ENCODE measurements at regions not wholly inside any gene's neighbourhood (a gene's known extent, or its start where the extent isn't known, plus 50 kb on each side); places are given as distances from the start of the nearest gene placed in this dataset.

DNA sequence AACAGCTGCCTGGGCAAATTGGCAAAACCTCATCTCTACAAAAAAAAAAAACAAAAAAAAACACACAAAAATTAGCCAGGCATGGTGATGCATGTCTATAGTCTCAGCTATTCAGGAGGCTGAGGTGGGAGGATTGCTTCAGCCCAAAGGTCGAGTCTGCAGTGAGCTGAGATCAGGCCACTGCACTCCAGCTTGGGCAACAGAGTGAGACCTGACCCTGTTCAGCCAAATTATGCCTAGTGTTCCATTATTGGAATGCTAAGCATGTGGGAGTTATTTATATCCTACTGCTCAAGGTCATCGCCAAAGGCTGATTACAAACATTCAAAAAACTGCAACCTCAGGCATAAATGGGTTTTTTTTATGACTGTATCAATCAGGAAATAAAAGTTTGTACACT lies 1251.0 kb upstream of the PCDH9 start:
- H3K27ac Mint-ChIP-seq (ENCODE audit: low read depth), result no peak overlapping the region
- no peaks in the 10 kb centered on the region for H3K4me1 Mint-ChIP-seq
- no peaks in the 10 kb centered on the region for H3K36me3 Mint-ChIP-seq (ENCODE audit: insufficient read depth)
- DNase-seq (ENCODE audit: low spot score in 2 of 2) (no peak), ATAC-seq (replicated peaks; ENCODE audit: extremely low read depth, poor library complexity, severe bottlenecking) (no peak)
- H3K4me3 Mint-ChIP-seq, result no peak overlapping the region
- no peaks in the 10 kb centered on the region for H3K27me3 Mint-ChIP-seq
- peaks cover 21% of the 10 kb centered on the region for H3K9me3 Mint-ChIP-seq

DNA sequence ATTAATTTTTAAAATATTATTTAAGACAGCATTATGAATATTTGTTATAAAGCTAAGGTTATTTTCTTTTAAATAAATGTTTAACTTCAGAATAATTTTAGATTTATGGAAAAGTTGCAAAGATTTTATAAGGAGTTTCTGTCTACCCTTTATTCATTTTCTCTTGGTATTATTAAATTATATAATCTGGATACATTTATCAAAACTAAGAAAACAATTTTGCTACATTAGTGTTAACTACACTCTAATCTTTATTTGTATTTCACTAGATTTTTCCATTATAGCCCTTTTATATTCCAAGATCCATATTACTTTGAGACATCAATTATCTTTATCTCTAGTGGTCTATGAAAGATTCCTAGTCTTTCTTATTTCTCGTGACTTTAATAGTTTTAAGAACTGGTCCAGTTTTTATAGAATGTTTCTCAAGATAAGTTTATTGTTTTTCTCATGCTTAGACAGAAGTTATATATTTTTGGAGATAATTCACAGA lies 1243.7 kb upstream of the PCDH9 start:
- Mint-ChIP-seq H3K36me3 (ENCODE audit: insufficient read depth) (no peaks in the 10 kb centered on the region), H3K9me3 (peaks cover 5% of the 10 kb centered on the region), H3K27ac (ENCODE audit: low read depth) (no peak overlapping the region), H3K4me1 (no peaks in the 10 kb centered on the region), H3K27me3 (no peaks in the 10 kb centered on the region), H3K4me3 (no peak overlapping the region)
- DNase-seq (ENCODE audit: low spot score in 2 of 2), result no peak
- no peak for ATAC-seq (replicated peaks; ENCODE audit: extremely low read depth, poor library complexity, severe bottlenecking)

DNA sequence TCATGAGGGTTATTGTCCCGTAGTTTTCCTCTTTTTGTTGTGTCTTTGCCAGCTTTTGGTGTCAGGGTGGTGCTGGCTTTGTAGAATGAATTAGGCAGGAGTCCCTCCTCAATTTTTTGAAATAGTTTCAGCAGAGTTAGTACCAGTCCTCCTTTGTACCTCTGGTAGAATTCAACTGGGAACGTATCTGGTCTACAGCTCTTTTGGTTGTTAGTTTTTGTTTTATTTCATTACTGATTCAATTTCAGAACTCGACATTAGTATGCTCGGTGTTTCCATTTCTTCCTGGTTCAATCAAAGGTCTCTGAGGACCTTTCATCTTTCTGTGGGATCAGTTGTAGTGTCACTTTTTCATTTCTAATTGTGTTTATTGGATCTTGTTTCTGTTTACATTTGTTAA lies 1237.0 kb upstream of the PCDH9 start:
- Mint-ChIP-seq H3K4me3 (no peak overlapping the region), H3K4me1 (no peaks in the 10 kb centered on the region), H3K27me3 (no peaks in the 10 kb centered on the region), H3K36me3 (ENCODE audit: insufficient read depth) (no peaks in the 10 kb centered on the region), H3K9me3 (peaks cover 31% of the 10 kb centered on the region), H3K27ac (ENCODE audit: low read depth) (no peak overlapping the region)
- DNase-seq (ENCODE audit: low spot score in 2 of 2) (no peak), ATAC-seq (replicated peaks; ENCODE audit: extremely low read depth, poor library complexity, severe bottlenecking) (no peak)

DNA sequence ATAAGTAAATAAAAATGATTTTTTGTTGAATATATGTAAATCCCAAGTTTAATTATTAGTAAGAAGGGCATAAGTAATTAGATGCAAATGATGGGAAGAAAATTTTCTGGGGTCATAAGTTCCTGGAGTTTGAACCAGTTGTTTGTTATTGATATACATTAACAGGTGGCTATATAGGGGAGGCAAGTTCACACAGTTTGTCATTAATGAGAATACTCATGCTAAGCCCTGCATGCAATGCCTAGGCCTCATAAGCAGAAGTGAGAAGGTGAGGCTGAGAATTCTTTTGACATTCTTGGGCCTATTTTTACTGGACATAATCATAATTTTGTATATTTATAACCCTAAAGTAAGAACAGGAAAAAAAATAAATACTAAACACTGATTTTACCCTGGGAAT lies 1210.7 kb upstream of the PCDH9 start:
- H3K27ac Mint-ChIP-seq (ENCODE audit: low read depth), result no peak overlapping the region
- H3K4me1 Mint-ChIP-seq, result no peaks in the 10 kb centered on the region
- no peaks in the 10 kb centered on the region for H3K36me3 Mint-ChIP-seq (ENCODE audit: insufficient read depth)
- DNase-seq (ENCODE audit: low spot score in 2 of 2), result no peak
- no peaks in the 10 kb centered on the region for H3K27me3 Mint-ChIP-seq
- peaks cover 6% of the 10 kb centered on the region for H3K9me3 Mint-ChIP-seq
- ATAC-seq (replicated peaks; ENCODE audit: extremely low read depth, poor library complexity, severe bottlenecking), result no peak
- no peak overlapping the region for H3K4me3 Mint-ChIP-seq

DNA sequence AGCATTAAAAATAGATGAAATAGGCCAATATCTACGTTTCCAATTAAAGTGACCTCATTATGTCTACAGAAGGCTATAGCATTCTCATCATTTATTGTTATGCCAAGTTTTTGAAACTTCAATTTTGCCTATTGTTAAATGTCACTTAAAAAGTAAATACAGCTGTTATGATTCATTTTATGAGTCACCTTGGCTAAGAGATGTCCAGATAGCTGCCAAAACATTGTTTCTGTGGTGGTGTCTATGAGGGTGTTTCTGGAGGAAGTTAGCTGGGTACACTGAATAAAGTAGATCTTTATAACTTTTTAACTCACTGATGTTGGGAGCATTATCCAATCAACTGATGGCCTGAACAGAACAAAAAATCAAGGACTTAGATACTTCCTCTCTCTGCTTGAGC lies 1209.7 kb upstream of the PCDH9 start:
- DNase-seq (ENCODE audit: low spot score in 2 of 2) (no peak), ATAC-seq (replicated peaks; ENCODE audit: extremely low read depth, poor library complexity, severe bottlenecking) (no peak)
- H3K9me3 Mint-ChIP-seq, result peaks cover under 1% of the 10 kb centered on the region
- H3K36me3 Mint-ChIP-seq (ENCODE audit: insufficient read depth), result no peaks in the 10 kb centered on the region
- no peak overlapping the region for H3K4me3 Mint-ChIP-seq
- no peaks in the 10 kb centered on the region for H3K4me1 Mint-ChIP-seq
- H3K27ac Mint-ChIP-seq (ENCODE audit: low read depth), result no peak overlapping the region
- H3K27me3 Mint-ChIP-seq, result no peaks in the 10 kb centered on the region

DNA sequence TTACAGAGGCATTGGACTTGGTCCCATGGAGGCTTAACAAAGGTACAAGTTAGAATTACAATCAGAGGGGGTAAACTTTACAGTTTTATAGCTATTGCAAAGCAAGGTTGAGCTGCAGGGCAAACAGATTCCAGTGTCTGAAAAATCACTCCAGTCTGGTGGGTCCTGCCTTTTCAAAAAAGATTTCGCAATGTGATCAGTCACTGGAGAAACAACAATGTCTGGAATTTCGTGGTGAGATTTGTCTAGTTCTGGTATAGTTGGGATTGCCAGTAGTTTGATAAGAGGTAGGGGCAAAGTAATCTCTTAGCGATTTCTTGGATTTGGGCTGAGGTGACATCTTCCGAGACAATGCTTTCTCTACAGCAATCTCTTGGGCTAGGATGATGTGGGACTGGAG lies 1198.2 kb upstream of the PCDH9 start:
- no peaks in the 10 kb centered on the region for H3K27me3 Mint-ChIP-seq

DNA sequence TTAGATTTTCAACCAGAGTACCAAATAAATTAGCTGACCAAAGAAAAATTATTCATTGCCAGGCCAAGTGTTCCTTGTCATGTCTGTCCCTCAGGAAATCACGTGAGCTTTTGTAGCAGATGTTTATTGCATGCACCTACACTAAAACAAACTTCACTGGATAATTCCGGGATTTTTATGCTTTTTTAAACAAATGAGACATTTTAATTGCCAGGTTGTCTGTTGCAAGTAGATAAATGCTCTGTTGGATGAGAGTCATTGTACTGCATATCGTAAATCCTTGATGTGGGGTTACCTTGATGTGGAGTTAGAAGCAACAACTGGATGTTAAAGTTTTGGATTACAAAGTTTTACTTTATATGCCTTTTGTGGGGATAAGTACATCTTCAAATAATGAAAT lies 1187.7 kb upstream of the PCDH9 start:
- H3K9me3 Mint-ChIP-seq, result peaks cover 22% of the 10 kb centered on the region
- no peaks in the 10 kb centered on the region for H3K27me3 Mint-ChIP-seq
- ATAC-seq (replicated peaks; ENCODE audit: extremely low read depth, poor library complexity, severe bottlenecking) (no peak), DNase-seq (ENCODE audit: low spot score in 2 of 2) (no peak)
- no peak overlapping the region for H3K27ac Mint-ChIP-seq (ENCODE audit: low read depth)
- no peaks in the 10 kb centered on the region for H3K36me3 Mint-ChIP-seq (ENCODE audit: insufficient read depth)
- no peaks in the 10 kb centered on the region for H3K4me1 Mint-ChIP-seq
- H3K4me3 Mint-ChIP-seq, result no peak overlapping the region

More for the DNA sequence above, 1198.2 kb upstream of the PCDH9 start:
- no peaks in the 10 kb centered on the region for H3K36me3 Mint-ChIP-seq (ENCODE audit: insufficient read depth)
- H3K9me3 Mint-ChIP-seq, result peaks cover 42% of the 10 kb centered on the region
- no peak overlapping the region for H3K27ac Mint-ChIP-seq (ENCODE audit: low read depth)
- DNase-seq (ENCODE audit: low spot score in 2 of 2) (no peak), ATAC-seq (replicated peaks; ENCODE audit: extremely low read depth, poor library complexity, severe bottlenecking) (no peak)
- H3K4me3 Mint-ChIP-seq, result no peak overlapping the region
- H3K4me1 Mint-ChIP-seq, result no peaks in the 10 kb centered on the region

DNA sequence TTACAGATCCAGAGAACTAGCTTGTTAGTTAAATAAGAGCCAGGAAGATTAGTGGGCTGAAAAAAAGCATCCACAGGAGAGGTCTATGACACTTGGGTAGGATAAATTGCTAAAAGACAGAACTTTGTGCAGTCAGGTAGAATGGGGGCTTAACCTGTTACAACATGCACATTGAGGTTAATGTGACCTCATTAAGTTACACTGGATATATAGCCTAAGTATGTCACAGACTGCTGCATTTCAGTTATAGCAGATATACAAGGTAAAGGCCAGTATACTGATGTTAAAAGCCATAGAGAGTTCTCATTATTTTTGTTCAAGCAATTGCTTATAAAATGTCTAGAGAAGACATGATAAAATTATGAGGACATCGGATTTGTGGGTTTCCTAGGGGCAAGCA lies 1179.9 kb upstream of the PCDH9 start:
- Mint-ChIP-seq H3K4me1 (no peaks in the 10 kb centered on the region), H3K4me3 (no peak overlapping the region), H3K27ac (ENCODE audit: low read depth) (no peak overlapping the region), H3K36me3 (ENCODE audit: insufficient read depth) (no peaks in the 10 kb centered on the region), H3K27me3 (no peaks in the 10 kb centered on the region), H3K9me3 (peaks cover 9% of the 10 kb centered on the region)
- ATAC-seq (replicated peaks; ENCODE audit: extremely low read depth, poor library complexity, severe bottlenecking) (no peak), DNase-seq (ENCODE audit: low spot score in 2 of 2) (no peak)

DNA sequence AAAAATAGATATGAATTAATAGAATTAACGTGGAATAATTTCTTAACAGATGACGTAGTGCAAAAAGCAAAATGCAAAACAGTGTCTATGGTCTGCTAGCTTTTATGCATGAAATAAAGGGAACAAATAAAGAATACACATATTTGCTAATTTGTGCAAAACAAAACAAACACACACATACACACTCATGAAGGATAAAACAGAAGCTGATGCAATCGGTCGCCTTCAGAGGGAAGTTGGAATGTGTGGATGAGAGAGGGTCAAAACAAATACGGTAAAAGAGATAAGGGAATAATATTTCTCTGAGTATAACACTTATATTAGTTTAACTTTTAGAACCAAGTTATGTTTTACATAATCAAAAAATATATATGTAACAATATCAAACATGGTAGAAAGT lies 1160.9 kb upstream of the PCDH9 start:
- Mint-ChIP-seq H3K36me3 (ENCODE audit: insufficient read depth) (no peaks in the 10 kb centered on the region), H3K9me3 (peaks cover 20% of the 10 kb centered on the region), H3K4me3 (no peak overlapping the region), H3K27me3 (no peaks in the 10 kb centered on the region), H3K27ac (ENCODE audit: low read depth) (no peak overlapping the region), H3K4me1 (no peaks in the 10 kb centered on the region)
- DNase-seq (ENCODE audit: low spot score in 2 of 2) (no peak), ATAC-seq (replicated peaks; ENCODE audit: extremely low read depth, poor library complexity, severe bottlenecking) (no peak)

DNA sequence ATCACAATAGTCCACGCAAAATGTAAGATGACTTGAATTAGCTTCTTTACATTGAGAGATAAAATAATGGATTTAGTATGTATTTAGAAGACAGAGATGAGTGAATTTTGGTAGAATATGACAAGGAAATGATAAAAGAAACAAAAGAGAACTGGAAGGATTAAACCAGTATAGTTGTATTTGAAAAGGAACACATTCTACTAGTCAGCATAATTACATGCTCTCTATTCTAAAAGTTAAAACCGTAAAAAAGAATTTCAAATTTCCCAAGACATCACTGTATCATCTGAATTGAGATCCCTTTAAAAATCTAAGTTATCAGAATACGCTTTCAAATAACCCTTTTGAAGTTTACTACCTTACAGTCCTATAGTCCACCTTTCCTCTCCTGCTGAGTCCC lies 1156.7 kb upstream of the PCDH9 start:
- peaks cover 29% of the 10 kb centered on the region for H3K9me3 Mint-ChIP-seq
- no peak overlapping the region for H3K27ac Mint-ChIP-seq (ENCODE audit: low read depth)
- no peaks in the 10 kb centered on the region for H3K4me1 Mint-ChIP-seq
- no peaks in the 10 kb centered on the region for H3K36me3 Mint-ChIP-seq (ENCODE audit: insufficient read depth)
- ATAC-seq (replicated peaks; ENCODE audit: extremely low read depth, poor library complexity, severe bottlenecking) (no peak), DNase-seq (ENCODE audit: low spot score in 2 of 2) (no peak)
- no peaks in the 10 kb centered on the region for H3K27me3 Mint-ChIP-seq
- H3K4me3 Mint-ChIP-seq, result no peak overlapping the region

DNA sequence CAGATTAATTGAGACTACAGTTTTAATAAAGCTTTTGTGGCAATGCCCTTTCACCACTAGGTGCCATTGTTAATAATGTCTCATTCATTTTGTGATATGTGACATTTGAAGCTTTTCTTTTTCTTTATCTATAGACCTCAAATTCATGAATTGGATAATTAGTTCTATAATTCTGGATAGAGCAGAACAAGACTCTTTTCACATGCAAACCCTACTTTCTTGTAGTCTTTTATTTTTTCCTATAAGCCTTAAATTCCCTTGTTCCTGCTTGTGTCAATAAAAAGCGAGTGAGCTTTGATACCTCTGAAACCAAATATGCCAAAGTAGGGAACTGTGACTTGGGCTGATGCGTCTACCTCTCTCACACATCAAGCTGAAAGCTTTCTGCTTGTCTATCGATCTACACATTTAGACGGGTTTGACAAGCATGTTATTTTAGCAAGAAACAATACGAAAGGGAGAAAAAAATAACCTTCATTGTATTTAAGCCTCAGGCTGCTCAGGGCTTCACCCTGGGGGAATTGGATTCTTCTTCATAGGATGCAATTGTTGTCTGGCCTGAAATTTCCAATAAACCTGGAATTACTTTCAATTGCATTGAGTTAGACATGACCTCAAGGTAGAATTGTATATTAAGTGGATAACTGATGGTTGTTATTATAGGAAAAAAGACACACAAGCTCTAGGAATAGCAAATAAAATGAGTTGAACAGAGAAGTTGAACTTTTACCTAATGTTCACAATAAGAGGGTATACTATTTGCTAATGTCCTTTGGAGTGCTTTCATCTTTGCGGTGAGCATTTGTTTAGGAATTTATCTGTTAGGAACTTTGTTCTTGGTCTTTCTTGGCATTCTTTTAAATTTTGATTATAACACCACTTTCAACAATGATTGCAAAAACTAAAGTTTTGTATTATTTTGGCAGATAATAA lies 1150.2 kb upstream of the PCDH9 start:
- no peak for DNase-seq (ENCODE audit: low spot score in 2 of 2)
- H3K4me1 Mint-ChIP-seq, result no peaks in the 10 kb centered on the region
- no peak for ATAC-seq (replicated peaks; ENCODE audit: extremely low read depth, poor library complexity, severe bottlenecking)
- no peak overlapping the region for H3K27ac Mint-ChIP-seq (ENCODE audit: low read depth)
- H3K36me3 Mint-ChIP-seq (ENCODE audit: insufficient read depth), result no peaks in the 10 kb centered on the region
- no peak overlapping the region for H3K4me3 Mint-ChIP-seq
- H3K27me3 Mint-ChIP-seq, result no peaks in the 10 kb centered on the region
- peaks cover 34% of the 10 kb centered on the region for H3K9me3 Mint-ChIP-seq

DNA sequence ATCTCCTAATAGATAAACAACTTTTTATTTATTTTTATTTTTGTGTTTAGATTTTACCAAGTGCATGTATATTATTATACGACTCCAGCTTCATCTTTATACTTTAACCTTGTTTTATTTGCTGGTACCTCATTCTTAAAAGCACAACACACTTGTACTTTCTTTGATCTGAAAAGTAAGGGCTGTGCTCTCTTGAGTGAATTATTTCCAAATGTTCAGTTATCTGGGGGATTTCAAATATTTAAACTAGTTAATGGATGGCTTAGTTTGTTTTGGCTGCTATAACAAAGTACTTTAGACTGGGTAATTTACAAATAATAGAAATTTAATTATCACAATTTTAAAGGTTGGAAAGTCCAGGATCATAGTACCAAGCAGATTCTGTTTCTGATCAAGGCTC lies 1148.2 kb upstream of the PCDH9 start:
- Mint-ChIP-seq H3K4me3 (no peak overlapping the region), H3K4me1 (no peaks in the 10 kb centered on the region), H3K36me3 (ENCODE audit: insufficient read depth) (no peaks in the 10 kb centered on the region), H3K9me3 (peaks cover 34% of the 10 kb centered on the region), H3K27ac (ENCODE audit: low read depth) (no peak overlapping the region), H3K27me3 (no peaks in the 10 kb centered on the region)
- no peak for DNase-seq (ENCODE audit: low spot score in 2 of 2)
- no peak for ATAC-seq (replicated peaks; ENCODE audit: extremely low read depth, poor library complexity, severe bottlenecking)

DNA sequence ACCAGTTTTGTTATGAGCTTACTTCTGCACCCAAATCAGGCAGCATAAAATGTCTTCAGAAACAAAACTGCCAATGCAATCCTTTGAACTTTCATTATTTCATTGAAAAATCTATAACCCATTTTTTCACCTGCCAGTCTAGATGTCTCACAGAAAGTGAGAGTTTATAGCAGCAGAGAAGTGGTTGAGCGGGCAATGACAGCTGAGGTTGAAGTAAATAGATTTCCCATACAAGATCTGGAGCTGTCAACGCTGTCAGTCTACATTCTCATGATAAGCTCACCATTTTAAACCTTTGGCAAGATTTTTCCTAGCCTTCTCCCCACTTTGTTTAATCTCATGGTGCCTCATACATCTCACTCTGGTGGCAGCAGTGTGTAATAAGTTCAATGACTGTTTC lies 1144.9 kb upstream of the PCDH9 start:
- DNase-seq (ENCODE audit: low spot score in 2 of 2) (no peak), ATAC-seq (replicated peaks; ENCODE audit: extremely low read depth, poor library complexity, severe bottlenecking) (no peak)
- peaks cover 35% of the 10 kb centered on the region for H3K9me3 Mint-ChIP-seq
- no peaks in the 10 kb centered on the region for H3K36me3 Mint-ChIP-seq (ENCODE audit: insufficient read depth)
- H3K4me1 Mint-ChIP-seq, result no peaks in the 10 kb centered on the region
- H3K27ac Mint-ChIP-seq (ENCODE audit: low read depth), result no peak overlapping the region
- H3K27me3 Mint-ChIP-seq, result no peaks in the 10 kb centered on the region
- H3K4me3 Mint-ChIP-seq, result no peak overlapping the region
